Suprapubic skin (tissue), 4 donors: ENCODE measurements at regions not wholly inside any gene's neighbourhood (a gene's known extent, or its start where the extent isn't known, plus 50 kb on each side); places are given as distances from the start of the nearest gene placed in this dataset.

ENCODE experiments used
- CTCF ChIP-seq, 2 donors: fragments of 200-600 bp in 1 of 2; fragments of 450-650 bp in 1 of 2; sonication (generic) in 1 of 2; IDR thresholded peaks; one replicate each; pipeline ENCODE4 v1.5.1; 2016 to 2019; ENCODE audit warnings: antibody characterized with exemption in 2 of 2, mild to moderate bottlenecking in 1 of 2, moderate library complexity in 1 of 2
- EP300 ChIP-seq: sonication (generic); formaldehyde crosslinking; IDR thresholded peaks from one replicate; pipeline ENCODE4 v1.6.1; 2017; ENCODE audit warnings: antibody characterized with exemption
- POLR2A ChIP-seq, 2 donors: fragments of 450-650 bp; IDR thresholded peaks; one replicate each; pipeline ENCODE4 v1.6.1; 2017; ENCODE audit warnings: antibody characterized with exemption in 2 of 2, mild to moderate bottlenecking in 2 of 2, moderate library complexity in 2 of 2
- POLR2AphosphoS5 ChIP-seq, 3 donors: sonication (generic); formaldehyde crosslinking; IDR thresholded peaks; one replicate each; pipeline ENCODE4 v1.6.1; 2017; ENCODE audit warnings: antibody characterized with exemption in 3 of 3

DNA sequence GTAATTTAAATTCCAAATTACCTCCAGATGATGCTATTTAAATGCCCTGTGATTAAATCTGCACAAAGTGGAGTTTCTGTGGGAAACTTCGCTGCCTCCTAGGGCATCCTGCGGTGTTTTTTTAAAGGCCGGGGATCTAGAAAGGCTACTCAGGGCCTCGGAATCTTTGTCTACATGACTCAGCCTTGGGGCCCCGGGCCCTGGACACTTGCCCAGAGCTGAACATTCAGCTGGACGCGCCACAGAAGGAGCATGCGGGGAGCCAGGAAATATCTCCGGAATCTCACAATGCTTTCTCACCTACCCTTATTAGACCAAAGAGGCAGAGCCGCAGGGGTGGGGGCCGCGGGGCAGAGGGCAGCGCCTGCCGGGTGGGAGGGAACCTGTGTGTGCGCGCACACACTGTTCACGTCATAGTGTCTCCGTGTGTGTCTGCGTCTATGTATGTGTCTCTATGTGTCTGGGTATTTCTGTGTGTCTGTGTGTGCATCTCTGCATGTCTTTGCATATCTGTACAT lies 145.5 kb upstream of the TPM1 start:
- TF ChIP-seq CTCF (IDR thresholded peaks at IDR 0.05): no peak
- no peak for TF ChIP-seq POLR2A (IDR thresholded peaks at IDR 0.05)
- no peak for TF ChIP-seq POLR2AphosphoS5 (IDR thresholded peaks at IDR 0.05)
- TF ChIP-seq EP300: peak; percentile 89
